ENCODE measurements at regions not wholly inside any gene's neighbourhood (a gene's known extent, or its start where the extent isn't known, plus 50 kb on each side); places are given as distances from the start of the nearest gene placed in this dataset.

GRCh38 chr15:36234743-36235142 lies 344.7 kb upstream of the CDIN1 start:
- no peaks in the 10 kb centered on the region for H3K27me3 ChIP-seq
- no peak for DNase-seq (ENCODE audit: low spot score in 2 of 2)
- TF ChIP-seq POLR2A (IDR thresholded peaks at IDR 0.05) (no peak), CTCF (IDR thresholded peaks at IDR 0.05) (no peak), EP300 (IDR thresholded peaks at IDR 0.05) (no peak)
- H3K9me3 ChIP-seq, result peaks cover 0 to 3% (median 0%) of the 10 kb centered on the region in 4 donors
- H3K27ac ChIP-seq, result no peak overlapping the region
- no peaks in the 10 kb centered on the region for H3K36me3 ChIP-seq
- no peak overlapping the region for H3K4me3 ChIP-seq
- no peaks in the 10 kb centered on the region for H3K4me1 ChIP-seq

- Histone ChIP-seq H3K4me3 (no peak overlapping the region), H3K27ac (no peak overlapping the region), H3K9me3 (peaks cover 0 to 3% (median 0%) of the 10 kb centered on the region in 4 donors), H3K4me1 (no peaks in the 10 kb centered on the region), H3K36me3 (no peaks in the 10 kb centered on the region), H3K27me3 (no peaks in the 10 kb centered on the region)
- DNase-seq (ENCODE audit: low spot score in 2 of 2), result no peak
- TF ChIP-seq EP300 (IDR thresholded peaks at IDR 0.05) (no peak), CTCF (IDR thresholded peaks at IDR 0.05) (no peak), POLR2A (IDR thresholded peaks at IDR 0.05) (no peak)
Measured at GRCh38 chr15:36235173-36235572, 344.3 kb upstream of the CDIN1 start.

GRCh38 chr15:36239509-36239908 lies 339.9 kb upstream of the CDIN1 start:
- H3K9me3 ChIP-seq, result peaks cover 0 to 2% (median 0%) of the 10 kb centered on the region in 4 donors
- no peak for TF ChIP-seq EP300 (IDR thresholded peaks at IDR 0.05)
- no peak overlapping the region for H3K27ac ChIP-seq
- H3K4me3 ChIP-seq, result no peak overlapping the region
- 69 to 78% methylated on average over 1 of the region's 1 CpG for WGBS, 2 donors
- no peaks in the 10 kb centered on the region for H3K36me3 ChIP-seq
- H3K27me3 ChIP-seq, result no peaks in the 10 kb centered on the region
- H3K4me1 ChIP-seq, result no peaks in the 10 kb centered on the region
- no peak for DNase-seq (ENCODE audit: low spot score in 2 of 2)

DNA sequence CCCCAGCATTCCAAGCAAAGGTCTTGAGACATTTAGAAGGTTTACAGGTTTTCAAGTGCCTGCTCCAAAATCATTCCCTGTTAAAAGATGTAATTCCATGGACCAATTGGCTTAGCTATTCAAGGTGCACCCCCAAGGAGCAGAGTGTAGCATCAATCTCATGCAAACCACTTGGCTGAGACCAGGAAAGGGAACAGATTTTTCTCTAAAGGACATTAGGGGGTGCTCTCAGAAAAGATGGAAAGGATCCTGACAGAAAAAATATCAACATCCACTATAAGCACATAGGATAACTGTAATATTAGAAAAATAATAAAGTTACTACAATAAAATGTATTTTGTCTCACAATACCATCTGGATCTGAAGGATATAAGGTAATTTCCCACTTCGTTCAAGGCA lies 328.0 kb upstream of the CDIN1 start:
- 73 to 84% methylated on average over 1 of the region's 1 CpG for WGBS, 2 donors

DNA sequence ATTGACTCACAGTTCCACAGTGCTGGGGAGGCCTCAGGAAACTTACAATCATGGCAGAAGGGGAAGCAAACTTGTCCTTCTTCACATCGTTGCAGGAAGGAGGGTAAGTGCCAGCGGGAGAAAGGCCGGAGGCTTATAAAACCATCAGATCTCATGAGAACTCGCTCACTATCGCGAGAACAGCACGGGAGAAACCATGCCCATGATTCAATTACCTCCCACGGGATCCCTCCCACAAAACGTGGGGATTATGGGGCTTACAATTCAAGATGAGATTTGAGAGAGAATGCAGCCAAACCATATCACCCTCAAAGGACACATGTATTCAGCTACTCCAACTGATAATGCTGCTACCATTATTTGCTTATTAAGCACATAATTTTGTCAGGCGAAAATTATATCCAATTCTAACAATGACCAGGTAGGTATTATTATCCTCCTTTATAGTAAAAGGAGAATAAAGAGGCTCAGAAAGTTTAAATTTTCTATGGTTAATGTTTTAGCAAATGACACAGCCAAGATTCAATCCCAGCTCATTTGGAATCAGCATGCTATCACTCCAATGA lies 327.2 kb upstream of the CDIN1 start:
- Histone ChIP-seq H3K4me1 (no peaks in the 10 kb centered on the region), H3K36me3 (no peaks in the 10 kb centered on the region), H3K27ac (no peak overlapping the region), H3K4me3 (no peak overlapping the region), H3K9me3 (no peaks in the 10 kb centered on the region), H3K27me3 (no peaks in the 10 kb centered on the region)
- no peak for DNase-seq (ENCODE audit: low spot score in 2 of 2)
- TF ChIP-seq CTCF (IDR thresholded peaks at IDR 0.05) (no peak), POLR2A (IDR thresholded peaks at IDR 0.05) (no peak), EP300 (IDR thresholded peaks at IDR 0.05) (no peak)
- 80 to 84% methylated on average over 10 of the region's 10 CpGs for WGBS, 2 donors

More for the DNA sequence above, 328.0 kb upstream of the CDIN1 start:
- TF ChIP-seq EP300 (IDR thresholded peaks at IDR 0.05), result no peak
- TF ChIP-seq POLR2A (IDR thresholded peaks at IDR 0.05), result no peak
- no peak for TF ChIP-seq CTCF (IDR thresholded peaks at IDR 0.05)
- Histone ChIP-seq H3K27ac (no peak overlapping the region), H3K9me3 (no peaks in the 10 kb centered on the region), H3K36me3 (no peaks in the 10 kb centered on the region), H3K4me3 (no peak overlapping the region), H3K27me3 (no peaks in the 10 kb centered on the region), H3K4me1 (no peaks in the 10 kb centered on the region)
- no peak for DNase-seq (ENCODE audit: low spot score in 2 of 2)

GRCh38 chr15:36254426-36254825 lies 325.0 kb upstream of the CDIN1 start:
- H3K4me3 ChIP-seq, result no peak overlapping the region
- TF ChIP-seq CTCF (IDR thresholded peaks at IDR 0.05) (no peak), POLR2A (IDR thresholded peaks at IDR 0.05) (no peak), EP300 (IDR thresholded peaks at IDR 0.05) (no peak)
- no peaks in the 10 kb centered on the region for H3K36me3 ChIP-seq
- no peak overlapping the region for H3K27ac ChIP-seq
- no peaks in the 10 kb centered on the region for H3K27me3 ChIP-seq
- DNase-seq (ENCODE audit: low spot score in 2 of 2), result no peak
- no peaks in the 10 kb centered on the region for H3K4me1 ChIP-seq
- H3K9me3 ChIP-seq, result no peaks in the 10 kb centered on the region

All from tibial nerve (tissue), 4 donors.